GM12878 (cell line): ENCODE measurements at regions not wholly inside any gene's neighbourhood (a gene's known extent, or its start where the extent isn't known, plus 50 kb on each side); places are given as distances from the start of the nearest gene placed in this dataset.

Experiments
- BHLHE40 ChIP-seq, 2 experiments: fragments of 450-650 bp in 1 of 2; IDR thresholded peaks; 2 replicates each; pipeline ENCODE4 v1.6.1; 2011 to 2017; ENCODE audit warnings: low read depth in 2 of 2, borderline replicate concordance in 1 of 2, improper control_type of control experiment in 1 of 2, low read length in 1 of 2, mild to moderate bottlenecking in 1 of 2
- CBX5 ChIP-seq: sonication (generic); IDR thresholded peaks from 2 replicates; pipeline ENCODE4 v1.6.1; 2016; ENCODE audit warnings: low read depth, moderate library complexity, mild to moderate bottlenecking, inconsistent platforms
- CHD1 ChIP-seq: IDR thresholded peaks from 2 replicates; pipeline ENCODE4 v1.6.1; 2012; ENCODE audit warnings: low read depth, low read length, improper control_type of control experiment
- CREM ChIP-seq: IDR thresholded peaks from 2 replicates; pipeline ENCODE4 v1.6.1; 2014; ENCODE audit warnings: antibody characterized with exemption, low read depth
- EP300 ChIP-seq, 2 experiments: fragments of 150-350 bp in 1 of 2; IDR thresholded peaks; 2 replicates each; pipeline ENCODE4 v1.6.1; 2011 to 2012; ENCODE audit warnings: low read depth in 2 of 2, low read length in 2 of 2, borderline replicate concordance in 1 of 2, improper control_type of control experiment in 1 of 2, inconsistent platforms in 1 of 2; ENCODE audit not compliant: control insufficient read depth in 1 of 2
- MAX ChIP-seq: IDR thresholded peaks from 2 replicates; pipeline ENCODE4 v1.6.1; 2012; ENCODE audit warnings: low read depth, low read length, improper control_type of control experiment
- MTA2 ChIP-seq: fragments of 450-650 bp; IDR thresholded peaks from 2 replicates; pipeline ENCODE4 v1.6.1; 2016; ENCODE audit warnings: low read depth, mild to moderate bottlenecking, moderate library complexity
- PKNOX1 ChIP-seq: fragments of 450-650 bp; IDR thresholded peaks from 2 replicates; pipeline ENCODE4 v1.6.1; 2016; ENCODE audit warnings: mild to moderate bottlenecking
- PML ChIP-seq: IDR thresholded peaks from 2 replicates; pipeline ENCODE4 v1.6.1; 2012; ENCODE audit warnings: low read length, inconsistent platforms
- SMAD1 ChIP-seq: fragments of 450-650 bp; IDR thresholded peaks from 2 replicates; pipeline ENCODE4 v1.6.1; 2018; ENCODE audit warnings: mild to moderate bottlenecking, low read depth; ENCODE audit not compliant: partially characterized antibody
- SUZ12 ChIP-seq: fragments of 200-600 bp; sonication (generic); IDR thresholded peaks from one replicate; pipeline ENCODE4 v1.6.1; 2018; ENCODE audit warnings: antibody characterized with exemption, mild to moderate bottlenecking; ENCODE audit not compliant: unreplicated experiment
- TF ChIP-seq, protein P1 (sequence below), 3 experiments: IDR thresholded peaks in 2 of 3; conservative IDR thresholded peaks in 1 of 3; 2 replicates each; pipeline ENCODE4 v1.5.1; 2011; ENCODE audit warnings: low read depth in 3 of 3, low read length in 3 of 3, mild to moderate bottlenecking in 3 of 3, control low read depth in 2 of 3, moderate library complexity in 2 of 3, inconsistent platforms in 1 of 3, mixed read lengths in 1 of 3; ENCODE audit not compliant: control insufficient read depth in 2 of 3, insufficient read depth in 1 of 3; ENCODE audit errors: extremely low read depth in 1 of 3
- TF ChIP-seq, protein P2 (sequence below): fragments of 450-650 bp; IDR thresholded peaks from 2 replicates; pipeline ENCODE4 v1.6.1; 2018; ENCODE audit warnings: borderline replicate concordance, mild to moderate bottlenecking; ENCODE audit not compliant: partially characterized antibody

DNA sequence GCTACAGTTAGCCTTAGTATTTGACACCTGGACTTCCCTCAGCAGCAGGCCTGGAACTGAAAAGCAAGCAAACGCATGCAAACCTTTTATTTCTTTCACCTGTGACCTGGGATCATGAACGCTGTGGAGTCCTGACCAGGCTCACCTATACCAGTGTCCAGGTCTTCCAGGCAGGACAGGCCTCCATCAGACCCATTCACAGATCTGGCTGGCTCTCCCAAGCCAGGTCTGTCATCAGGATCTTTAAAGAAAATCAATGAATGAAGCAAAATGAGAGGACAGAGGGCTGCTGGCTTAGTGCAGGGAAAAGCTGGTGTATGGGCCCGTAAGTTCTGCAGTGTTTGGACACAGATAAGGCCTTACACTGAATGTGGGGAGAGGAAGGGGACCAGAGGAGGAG, 96.3 kb upstream of the CPEB4 start:
- TF ChIP-seq, protein P1, sequence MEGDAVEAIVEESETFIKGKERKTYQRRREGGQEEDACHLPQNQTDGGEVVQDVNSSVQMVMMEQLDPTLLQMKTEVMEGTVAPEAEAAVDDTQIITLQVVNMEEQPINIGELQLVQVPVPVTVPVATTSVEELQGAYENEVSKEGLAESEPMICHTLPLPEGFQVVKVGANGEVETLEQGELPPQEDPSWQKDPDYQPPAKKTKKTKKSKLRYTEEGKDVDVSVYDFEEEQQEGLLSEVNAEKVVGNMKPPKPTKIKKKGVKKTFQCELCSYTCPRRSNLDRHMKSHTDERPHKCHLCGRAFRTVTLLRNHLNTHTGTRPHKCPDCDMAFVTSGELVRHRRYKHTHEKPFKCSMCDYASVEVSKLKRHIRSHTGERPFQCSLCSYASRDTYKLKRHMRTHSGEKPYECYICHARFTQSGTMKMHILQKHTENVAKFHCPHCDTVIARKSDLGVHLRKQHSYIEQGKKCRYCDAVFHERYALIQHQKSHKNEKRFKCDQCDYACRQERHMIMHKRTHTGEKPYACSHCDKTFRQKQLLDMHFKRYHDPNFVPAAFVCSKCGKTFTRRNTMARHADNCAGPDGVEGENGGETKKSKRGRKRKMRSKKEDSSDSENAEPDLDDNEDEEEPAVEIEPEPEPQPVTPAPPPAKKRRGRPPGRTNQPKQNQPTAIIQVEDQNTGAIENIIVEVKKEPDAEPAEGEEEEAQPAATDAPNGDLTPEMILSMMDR (IDR thresholded peaks at IDR 0.05 in 2 of 3, conservative IDR thresholded peaks at IDR 0.05 in 1 of 3; ENCODE audit: control insufficient read depth in 2 of 3, extremely low read depth in 1 of 3, insufficient read depth in 1 of 3, low read depth in 3 of 3, low read length in 3 of 3), result no peak
- TF ChIP-seq SUZ12 (no peak), CREM (no peak), CHD1 (no peak), MTA2 (no peak), MAX (no peak), CBX5 (no peak), SMAD1 (no peak), EP300 (IDR thresholded peaks at IDR 0.05; ENCODE audit: borderline replicate concordance in 1 of 2, control insufficient read depth in 1 of 2, low read depth in 2 of 2, low read length in 2 of 2) (no peak), PML (no peak), BHLHE40 (IDR thresholded peaks at IDR 0.05; ENCODE audit: borderline replicate concordance in 1 of 2, low read depth in 2 of 2, low read length in 1 of 2) (no peak), PKNOX1 (no peak)
- TF ChIP-seq, protein P2, sequence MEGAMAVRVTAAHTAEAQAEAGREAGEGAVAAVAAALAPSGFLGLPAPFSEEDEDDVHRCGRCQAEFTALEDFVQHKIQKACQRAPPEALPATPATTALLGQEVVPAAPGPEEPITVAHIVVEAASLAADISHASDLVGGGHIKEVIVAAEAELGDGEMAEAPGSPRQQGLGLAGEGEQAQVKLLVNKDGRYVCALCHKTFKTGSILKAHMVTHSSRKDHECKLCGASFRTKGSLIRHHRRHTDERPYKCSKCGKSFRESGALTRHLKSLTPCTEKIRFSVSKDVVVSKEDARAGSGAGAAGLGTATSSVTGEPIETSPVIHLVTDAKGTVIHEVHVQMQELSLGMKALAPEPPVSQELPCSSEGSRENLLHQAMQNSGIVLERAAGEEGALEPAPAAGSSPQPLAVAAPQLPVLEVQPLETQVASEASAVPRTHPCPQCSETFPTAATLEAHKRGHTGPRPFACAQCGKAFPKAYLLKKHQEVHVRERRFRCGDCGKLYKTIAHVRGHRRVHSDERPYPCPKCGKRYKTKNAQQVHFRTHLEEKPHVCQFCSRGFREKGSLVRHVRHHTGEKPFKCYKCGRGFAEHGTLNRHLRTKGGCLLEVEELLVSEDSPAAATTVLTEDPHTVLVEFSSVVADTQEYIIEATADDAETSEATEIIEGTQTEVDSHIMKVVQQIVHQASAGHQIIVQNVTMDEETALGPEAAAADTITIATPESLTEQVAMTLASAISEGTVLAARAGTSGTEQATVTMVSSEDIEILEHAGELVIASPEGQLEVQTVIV, result no peak
